HG03521 (cell line): ENCODE measurements at regions not wholly inside any gene's neighbourhood (a gene's known extent, or its start where the extent isn't known, plus 50 kb on each side); places are given as distances from the start of the nearest gene placed in this dataset.

Source experiments
- ATAC-seq: cut with Tn5 transposase; IDR thresholded peaks from one replicate; pipeline ENCODE4 v1.9.1; 2021; ENCODE audit warnings: mild to moderate bottlenecking, moderate library complexity; ENCODE audit not compliant: unreplicated experiment

DNA sequence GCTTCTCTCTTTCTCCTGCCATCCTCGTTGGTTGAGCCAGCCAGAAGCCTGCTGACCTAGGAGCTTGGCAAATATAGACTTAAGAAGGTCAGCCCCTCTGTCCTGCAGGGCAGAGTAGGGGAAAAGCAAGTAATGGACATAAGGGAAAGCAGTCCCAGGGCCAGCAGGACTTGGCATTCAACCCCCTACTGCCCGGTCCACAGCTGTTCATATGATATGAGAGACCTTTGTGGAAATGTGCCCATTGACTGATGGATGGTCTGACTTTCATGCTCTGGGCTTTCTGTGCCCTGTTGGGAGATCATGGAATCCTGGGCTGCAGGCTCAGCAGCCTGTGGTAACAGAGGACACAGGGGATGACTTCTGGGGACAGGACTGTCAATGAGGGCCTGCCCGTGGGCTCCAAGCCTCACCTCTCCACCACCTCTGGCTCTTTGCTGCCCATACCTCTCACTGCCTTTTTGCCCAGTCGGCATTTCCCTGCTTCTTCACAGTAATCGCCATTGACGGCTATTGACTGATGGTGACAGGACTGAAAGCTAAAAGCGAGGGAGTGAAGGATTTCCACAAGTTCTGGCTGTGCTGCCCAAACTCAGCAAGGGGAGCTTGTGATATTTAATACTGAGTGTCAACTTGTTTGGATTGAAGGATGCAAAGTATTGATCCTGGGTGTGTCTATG, 60.0 kb upstream of the NMNAT3 start:
- ATAC-seq: no peak

DNA sequence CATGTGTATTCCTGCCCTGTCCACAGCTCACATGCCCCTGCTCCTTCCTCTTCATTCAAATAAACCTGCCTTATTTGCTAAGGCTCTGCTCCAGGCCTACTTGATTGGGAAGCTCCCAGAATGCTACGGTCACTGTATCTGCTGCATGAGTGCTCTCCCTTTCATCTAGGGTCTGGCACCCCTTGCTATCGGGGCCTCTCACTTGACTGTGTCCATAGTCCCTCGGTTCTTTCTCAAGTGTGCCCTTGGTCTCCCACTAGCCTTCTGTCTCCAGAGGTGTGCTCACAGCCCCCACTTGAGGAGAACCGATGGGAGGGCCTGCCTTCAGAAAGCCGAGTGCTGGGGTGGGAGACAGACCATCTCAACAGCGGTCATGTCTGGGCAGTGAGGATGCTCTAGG, 57.4 kb upstream of the NMNAT3 start:
- no peak for ATAC-seq

DNA sequence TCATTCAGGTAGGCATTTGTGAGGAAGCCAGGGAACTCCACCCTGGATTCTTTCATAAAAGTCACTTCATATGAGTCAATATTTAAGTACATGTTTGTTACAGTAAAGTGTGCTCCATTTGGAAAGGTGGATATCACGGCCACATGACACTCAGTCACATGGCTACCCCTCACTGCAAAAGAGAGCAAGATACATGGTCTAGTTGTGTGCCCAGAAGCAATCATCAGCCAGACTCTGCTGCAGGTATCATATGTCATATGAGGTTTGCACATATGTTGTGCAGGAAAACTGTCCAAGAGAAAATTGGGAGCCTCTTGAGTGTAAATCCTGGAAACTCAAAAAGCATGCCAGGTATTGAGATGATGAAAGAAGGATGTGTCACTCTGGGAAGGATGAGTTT, 55.0 kb upstream of the NMNAT3 start:
- ATAC-seq: no peak

DNA sequence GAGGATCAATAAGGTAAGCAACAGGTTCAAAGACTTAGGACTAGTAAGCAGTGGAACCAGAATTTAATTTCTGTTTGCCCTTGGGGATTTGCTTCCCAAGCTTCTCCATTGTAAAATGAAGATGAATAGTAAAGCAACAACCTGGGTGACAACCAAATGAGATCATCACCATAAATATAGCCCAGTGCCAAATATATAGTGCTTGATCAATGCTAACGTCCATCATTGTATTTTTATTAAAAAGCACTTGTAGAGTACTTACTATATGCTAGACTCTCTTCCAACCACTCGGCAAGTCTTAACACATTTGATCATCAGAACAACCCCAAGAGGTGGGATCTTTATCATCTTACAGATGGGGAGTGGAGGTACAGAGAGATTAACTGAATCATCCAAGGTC, 51.5 kb upstream of the NMNAT3 start:
- ATAC-seq: no peak

DNA sequence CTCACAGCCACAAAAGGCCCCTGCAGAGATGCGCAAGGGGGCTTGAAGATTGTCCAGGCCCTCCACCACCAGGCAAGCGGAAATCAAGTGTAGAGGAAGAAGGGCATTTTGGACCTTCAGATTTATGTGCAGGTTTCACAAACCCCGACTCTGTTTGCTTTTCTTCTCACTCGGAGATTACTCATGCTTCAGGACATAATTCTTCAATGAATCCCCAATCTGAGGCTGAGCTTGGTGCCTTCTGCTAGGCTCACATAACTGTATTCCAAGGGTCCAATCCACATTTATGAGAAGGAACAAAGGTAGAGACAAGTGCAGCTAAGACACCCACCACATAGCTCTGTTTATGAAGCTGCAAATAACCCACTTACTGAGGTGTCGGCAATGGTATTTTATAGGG, 50.6 kb upstream of the NMNAT3 start:
- no peak for ATAC-seq
